GM23338 (cell line): ENCODE measurements at regions not wholly inside any gene's neighbourhood (a gene's known extent, or its start where the extent isn't known, plus 50 kb on each side); places are given as distances from the start of the nearest gene placed in this dataset.

Experiments
- ATAC-seq: fragments of 200-7000 bp; cut with Tn5 transposase; 3 replicates; pipeline ENCODE4 v1.9.1; 2020
- DNase-seq: peaks from one replicate; pipeline ENCODE4 v3.0.0-alpha.2; 2015; ENCODE audit warnings: low spot score
- H2AFZ ChIP-seq: fragments of 200-600 bp; sonication (generic); 2 replicates; pipeline ENCODE4 v1.8.0; 2016; ENCODE audit warnings: antibody characterized with exemption, mild to moderate bottlenecking, moderate library complexity
- H3F3A ChIP-seq: fragments of 200-600 bp; sonication (generic); replicated peaks from 2 replicates; pipeline ENCODE4 v1.8.0; 2017; ENCODE audit warnings: antibody characterized with exemption, mixed run types, low read depth
- H3K27ac ChIP-seq: fragments of 200-600 bp; sonication (generic); 2 replicates; pipeline ENCODE4 v1.6.1; 2016; ENCODE audit warnings: low read depth
- H3K27me3 ChIP-seq: fragments of 200-600 bp; sonication (generic); 2 replicates; pipeline ENCODE4 v1.8.0; 2016; ENCODE audit warnings: mild to moderate bottlenecking, mixed run types, moderate library complexity; ENCODE audit not compliant: insufficient read depth
- H3K36me3 ChIP-seq: fragments of 200-600 bp; sonication (generic); 2 replicates; pipeline ENCODE4 v1.8.0; 2016; ENCODE audit warnings: mild to moderate bottlenecking; ENCODE audit not compliant: insufficient read depth
- H3K4me1 ChIP-seq: fragments of 200-600 bp; sonication (generic); 2 replicates; pipeline ENCODE4 v1.8.0; 2016; ENCODE audit warnings: mild to moderate bottlenecking, moderate library complexity; ENCODE audit not compliant: insufficient read depth
- H3K4me2 ChIP-seq: fragments of 200-600 bp; sonication (generic); 2 replicates; pipeline ENCODE4 v1.7.1; 2017; ENCODE audit warnings: mixed run types
- H3K4me3 ChIP-seq: fragments of 200-600 bp; sonication (generic); 2 replicates; pipeline ENCODE4 v1.6.1; 2016; ENCODE audit warnings: mixed run types
- H3K79me2 ChIP-seq: fragments of 200-600 bp; sonication (generic); replicated peaks from 2 replicates; pipeline ENCODE4 v1.8.0; 2017; ENCODE audit warnings: mild to moderate bottlenecking; ENCODE audit not compliant: insufficient read depth
- H3K9me2 ChIP-seq: fragments of 200-600 bp; sonication (generic); 2 replicates; pipeline ENCODE4 v1.8.0; 2017; ENCODE audit not compliant: insufficient read depth
- H4K20me1 ChIP-seq: fragments of 200-600 bp; sonication (generic); replicated peaks from 2 replicates; pipeline ENCODE4 v1.8.0; 2017; ENCODE audit warnings: mild to moderate bottlenecking; ENCODE audit not compliant: insufficient read depth
- H3K27ac Mint-ChIP-seq: 2 replicates; pipeline ENCODE4 v1.8.0; 2020; ENCODE audit warnings: inconsistent platforms, mild to moderate bottlenecking, moderate library complexity, mixed read lengths
- H3K27me3 Mint-ChIP-seq: 3 replicates; pipeline ENCODE4 v1.8.0; 2022; ENCODE audit warnings: low read depth, mild to moderate bottlenecking, moderate library complexity, mixed read lengths, inconsistent platforms; ENCODE audit not compliant: insufficient read depth, poor library complexity
- H3K36me3 Mint-ChIP-seq: 3 replicates; pipeline ENCODE4 v1.8.0; 2021; ENCODE audit warnings: low read depth, mild to moderate bottlenecking, inconsistent platforms, moderate library complexity, mixed read lengths
- H3K4me1 Mint-ChIP-seq: 3 replicates; pipeline ENCODE4 v1.8.0; 2020; ENCODE audit warnings: mild to moderate bottlenecking, inconsistent platforms, mixed read lengths
- H3K4me3 Mint-ChIP-seq: 3 replicates; pipeline ENCODE4 v1.8.0; 2021; ENCODE audit warnings: moderate library complexity, mild to moderate bottlenecking, inconsistent platforms, mixed read lengths
- H3K9me3 Mint-ChIP-seq: 3 replicates; pipeline ENCODE4 v1.8.0; 2020; ENCODE audit warnings: moderate library complexity, mild to moderate bottlenecking, inconsistent platforms, mixed read lengths
- CREB1 ChIP-seq: fragments of 250-450 bp; sonication (Bioruptor Pico); IDR thresholded peaks from 2 replicates; pipeline ENCODE4 v1.5.0; 2020; ENCODE audit warnings: low read depth, mild to moderate bottlenecking, moderate library complexity
- EZH2 ChIP-seq: fragments of 200-600 bp; sonication (generic); IDR thresholded peaks from one replicate; pipeline ENCODE4 v1.8.0; 2017; ENCODE audit warnings: antibody characterized with exemption, mild to moderate bottlenecking, low read depth; ENCODE audit not compliant: unreplicated experiment
- EZH2phosphoT487 ChIP-seq: fragments of 200-600 bp; sonication (generic); IDR thresholded peaks from one replicate; pipeline ENCODE4 v1.8.1; 2018; ENCODE audit warnings: antibody characterized with exemption; ENCODE audit not compliant: unreplicated experiment
- JUNB ChIP-seq: IDR thresholded peaks from one replicate; pipeline ENCODE4 v1.6.1; 2016; ENCODE audit warnings: antibody characterized with exemption; ENCODE audit not compliant: unreplicated experiment
- NANOG ChIP-seq: IDR thresholded peaks from 2 replicates; pipeline ENCODE4 v1.6.1; 2016; ENCODE audit warnings: antibody characterized with exemption, borderline replicate concordance
- POLR2AphosphoS5 ChIP-seq: IDR thresholded peaks from 2 replicates; pipeline ENCODE4 v1.6.1; 2016; ENCODE audit warnings: antibody characterized with exemption, low read depth
- REST ChIP-seq: IDR thresholded peaks from one replicate; pipeline ENCODE4 v1.6.1; 2018; ENCODE audit warnings: antibody characterized with exemption; ENCODE audit not compliant: unreplicated experiment
- STAT1 ChIP-seq: IDR thresholded peaks from one replicate; pipeline ENCODE4 v1.6.1; 2016; ENCODE audit warnings: antibody characterized with exemption; ENCODE audit not compliant: unreplicated experiment
- ZNF114 ChIP-seq: fragments of 250-450 bp; sonication (Bioruptor Pico); IDR thresholded peaks from 2 replicates; pipeline ENCODE4 v1.5.0; 2020; ENCODE audit warnings: mild to moderate bottlenecking, moderate library complexity
- ZNF331 ChIP-seq: fragments of 250-450 bp; sonication (Bioruptor Pico); IDR thresholded peaks from 2 replicates; pipeline ENCODE4 v1.5.0; 2020; ENCODE audit warnings: low read depth, mild to moderate bottlenecking, moderate library complexity
- TF ChIP-seq, protein P1 (sequence below), 2 experiments: fragments of 200-600 bp in 1 of 2; sonication (generic) in 1 of 2; conservative IDR thresholded peaks; 2 replicates each; pipeline versions ENCODE4 v1.5.1 to v1.6.1; 2016 to 2017; ENCODE audit warnings: antibody characterized with exemption in 2 of 2, low read depth in 2 of 2, mild to moderate bottlenecking in 2 of 2, moderate library complexity in 1 of 2
- TF ChIP-seq, protein P2 (sequence below): fragments of 250-450 bp; sonication (Bioruptor Pico); IDR thresholded peaks from 2 replicates; pipeline ENCODE4 v1.5.0; 2020; ENCODE audit warnings: mild to moderate bottlenecking, moderate library complexity
- TF ChIP-seq, protein P3 (sequence below): IDR thresholded peaks from 2 replicates; pipeline ENCODE4 v1.6.1; 2016; ENCODE audit warnings: antibody characterized with exemption

DNA sequence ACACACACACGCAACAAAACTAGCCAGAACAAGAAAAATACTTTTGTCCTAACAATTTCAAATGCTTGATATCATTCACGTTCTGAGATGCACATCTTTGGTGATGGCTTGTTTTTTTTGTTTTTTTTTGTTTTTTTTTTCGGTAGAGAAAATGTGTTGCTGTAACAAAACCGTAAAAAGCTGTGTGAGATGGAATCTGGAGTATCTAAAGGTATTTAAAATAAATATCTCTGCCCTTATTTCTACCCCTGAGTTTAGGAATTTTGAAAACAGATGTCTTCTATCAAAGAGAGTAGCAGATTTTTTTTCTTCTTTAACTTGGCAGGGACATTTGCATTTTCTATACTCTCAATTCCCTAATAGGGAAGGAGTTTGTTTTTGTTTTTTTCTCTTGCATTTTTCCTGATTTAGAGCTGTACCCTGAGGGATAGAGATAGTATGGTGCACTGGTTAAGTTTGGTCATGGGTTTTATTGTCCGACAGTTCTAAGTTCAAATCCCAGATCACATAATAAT lies 446.6 kb downstream of the KLF5 start:
- no peaks in the 10 kb centered on the region for H3K27me3 ChIP-seq
- ATAC-seq (no peak), DNase-seq (no peak)
- Mint-ChIP-seq H3K4me3 (no peak overlapping the region), H3K27me3 (no peaks in the 10 kb centered on the region), H3K36me3 (no peaks in the 10 kb centered on the region), H3K4me1 (no peaks in the 10 kb centered on the region), H3K27ac (no peak overlapping the region), H3K9me3 (no peaks in the 10 kb centered on the region)
- H3K36me3 ChIP-seq, result no peaks in the 10 kb centered on the region
- H3K27ac ChIP-seq, result no peak overlapping the region
- no peak overlapping the region for H3K4me3 ChIP-seq
- no peak overlapping the region for H3K4me2 ChIP-seq
- no peaks in the 10 kb centered on the region for H3F3A ChIP-seq
- no peaks in the 10 kb centered on the region for H3K79me2 ChIP-seq
- H2AFZ ChIP-seq, result no peak overlapping the region
- no peaks in the 10 kb centered on the region for H3K9me2 ChIP-seq
- TF ChIP-seq JUNB (no peak), NANOG (no peak), CREB1 (CRISPR knock-in tag) (no peak), REST (no peak), EZH2 (no peak), ZNF114 (no peak), ZNF331 (CRISPR knock-in tag) (no peak), EZH2phosphoT487 (no peak), STAT1 (no peak), POLR2AphosphoS5 (no peak)
- TF ChIP-seq, protein P1, sequence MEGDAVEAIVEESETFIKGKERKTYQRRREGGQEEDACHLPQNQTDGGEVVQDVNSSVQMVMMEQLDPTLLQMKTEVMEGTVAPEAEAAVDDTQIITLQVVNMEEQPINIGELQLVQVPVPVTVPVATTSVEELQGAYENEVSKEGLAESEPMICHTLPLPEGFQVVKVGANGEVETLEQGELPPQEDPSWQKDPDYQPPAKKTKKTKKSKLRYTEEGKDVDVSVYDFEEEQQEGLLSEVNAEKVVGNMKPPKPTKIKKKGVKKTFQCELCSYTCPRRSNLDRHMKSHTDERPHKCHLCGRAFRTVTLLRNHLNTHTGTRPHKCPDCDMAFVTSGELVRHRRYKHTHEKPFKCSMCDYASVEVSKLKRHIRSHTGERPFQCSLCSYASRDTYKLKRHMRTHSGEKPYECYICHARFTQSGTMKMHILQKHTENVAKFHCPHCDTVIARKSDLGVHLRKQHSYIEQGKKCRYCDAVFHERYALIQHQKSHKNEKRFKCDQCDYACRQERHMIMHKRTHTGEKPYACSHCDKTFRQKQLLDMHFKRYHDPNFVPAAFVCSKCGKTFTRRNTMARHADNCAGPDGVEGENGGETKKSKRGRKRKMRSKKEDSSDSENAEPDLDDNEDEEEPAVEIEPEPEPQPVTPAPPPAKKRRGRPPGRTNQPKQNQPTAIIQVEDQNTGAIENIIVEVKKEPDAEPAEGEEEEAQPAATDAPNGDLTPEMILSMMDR (conservative IDR thresholded peaks at IDR 0.05; ENCODE audit: low read depth in 2 of 2), result no peak
- TF ChIP-seq, protein P2, sequence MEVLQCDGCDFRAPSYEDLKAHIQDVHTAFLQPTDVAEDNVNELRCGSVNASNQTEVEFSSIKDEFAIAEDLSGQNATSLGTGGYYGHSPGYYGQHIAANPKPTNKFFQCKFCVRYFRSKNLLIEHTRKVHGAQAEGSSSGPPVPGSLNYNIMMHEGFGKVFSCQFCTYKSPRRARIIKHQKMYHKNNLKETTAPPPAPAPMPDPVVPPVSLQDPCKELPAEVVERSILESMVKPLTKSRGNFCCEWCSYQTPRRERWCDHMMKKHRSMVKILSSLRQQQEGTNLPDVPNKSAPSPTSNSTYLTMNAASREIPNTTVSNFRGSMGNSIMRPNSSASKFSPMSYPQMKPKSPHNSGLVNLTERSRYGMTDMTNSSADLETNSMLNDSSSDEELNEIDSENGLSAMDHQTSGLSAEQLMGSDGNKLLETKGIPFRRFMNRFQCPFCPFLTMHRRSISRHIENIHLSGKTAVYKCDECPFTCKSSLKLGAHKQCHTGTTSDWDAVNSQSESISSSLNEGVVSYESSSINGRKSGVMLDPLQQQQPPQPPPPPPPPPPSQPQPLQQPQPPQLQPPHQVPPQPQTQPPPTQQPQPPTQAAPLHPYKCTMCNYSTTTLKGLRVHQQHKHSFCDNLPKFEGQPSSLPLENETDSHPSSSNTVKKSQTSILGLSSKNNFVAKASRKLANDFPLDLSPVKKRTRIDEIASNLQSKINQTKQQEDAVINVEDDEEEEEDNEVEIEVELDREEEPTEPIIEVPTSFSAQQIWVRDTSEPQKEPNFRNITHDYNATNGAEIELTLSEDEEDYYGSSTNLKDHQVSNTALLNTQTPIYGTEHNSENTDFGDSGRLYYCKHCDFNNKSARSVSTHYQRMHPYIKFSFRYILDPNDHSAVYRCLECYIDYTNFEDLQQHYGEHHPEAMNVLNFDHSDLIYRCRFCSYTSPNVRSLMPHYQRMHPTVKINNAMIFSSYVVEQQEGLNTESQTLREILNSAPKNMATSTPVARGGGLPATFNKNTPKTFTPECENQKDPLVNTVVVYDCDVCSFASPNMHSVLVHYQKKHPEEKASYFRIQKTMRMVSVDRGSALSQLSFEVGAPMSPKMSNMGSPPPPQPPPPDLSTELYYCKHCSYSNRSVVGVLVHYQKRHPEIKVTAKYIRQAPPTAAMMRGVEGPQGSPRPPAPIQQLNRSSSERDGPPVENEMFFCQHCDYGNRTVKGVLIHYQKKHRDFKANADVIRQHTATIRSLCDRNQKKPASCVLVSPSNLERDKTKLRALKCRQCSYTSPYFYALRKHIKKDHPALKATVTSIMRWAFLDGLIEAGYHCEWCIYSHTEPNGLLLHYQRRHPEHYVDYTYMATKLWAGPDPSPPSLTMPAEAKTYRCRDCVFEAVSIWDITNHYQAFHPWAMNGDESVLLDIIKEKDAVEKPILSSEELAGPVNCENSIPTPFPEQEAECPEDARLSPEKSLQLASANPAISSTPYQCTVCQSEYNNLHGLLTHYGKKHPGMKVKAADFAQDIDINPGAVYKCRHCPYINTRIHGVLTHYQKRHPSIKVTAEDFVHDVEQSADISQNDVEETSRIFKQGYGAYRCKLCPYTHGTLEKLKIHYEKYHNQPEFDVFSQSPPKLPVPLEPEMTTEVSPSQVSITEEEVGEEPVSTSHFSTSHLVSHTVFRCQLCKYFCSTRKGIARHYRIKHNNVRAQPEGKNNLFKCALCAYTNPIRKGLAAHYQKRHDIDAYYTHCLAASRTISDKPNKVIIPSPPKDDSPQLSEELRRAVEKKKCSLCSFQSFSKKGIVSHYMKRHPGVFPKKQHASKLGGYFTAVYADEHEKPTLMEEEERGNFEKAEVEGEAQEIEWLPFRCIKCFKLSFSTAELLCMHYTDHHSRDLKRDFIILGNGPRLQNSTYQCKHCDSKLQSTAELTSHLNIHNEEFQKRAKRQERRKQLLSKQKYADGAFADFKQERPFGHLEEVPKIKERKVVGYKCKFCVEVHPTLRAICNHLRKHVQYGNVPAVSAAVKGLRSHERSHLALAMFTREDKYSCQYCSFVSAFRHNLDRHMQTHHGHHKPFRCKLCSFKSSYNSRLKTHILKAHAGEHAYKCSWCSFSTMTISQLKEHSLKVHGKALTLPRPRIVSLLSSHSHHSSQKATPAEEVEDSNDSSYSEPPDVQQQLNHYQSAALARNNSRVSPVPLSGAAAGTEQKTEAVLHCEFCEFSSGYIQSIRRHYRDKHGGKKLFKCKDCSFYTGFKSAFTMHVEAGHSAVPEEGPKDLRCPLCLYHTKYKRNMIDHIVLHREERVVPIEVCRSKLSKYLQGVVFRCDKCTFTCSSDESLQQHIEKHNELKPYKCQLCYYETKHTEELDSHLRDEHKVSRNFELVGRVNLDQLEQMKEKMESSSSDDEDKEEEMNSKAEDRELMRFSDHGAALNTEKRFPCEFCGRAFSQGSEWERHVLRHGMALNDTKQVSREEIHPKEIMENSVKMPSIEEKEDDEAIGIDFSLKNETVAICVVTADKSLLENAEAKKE (CRISPR knock-in tag), result no peak
- TF ChIP-seq, protein P3, sequence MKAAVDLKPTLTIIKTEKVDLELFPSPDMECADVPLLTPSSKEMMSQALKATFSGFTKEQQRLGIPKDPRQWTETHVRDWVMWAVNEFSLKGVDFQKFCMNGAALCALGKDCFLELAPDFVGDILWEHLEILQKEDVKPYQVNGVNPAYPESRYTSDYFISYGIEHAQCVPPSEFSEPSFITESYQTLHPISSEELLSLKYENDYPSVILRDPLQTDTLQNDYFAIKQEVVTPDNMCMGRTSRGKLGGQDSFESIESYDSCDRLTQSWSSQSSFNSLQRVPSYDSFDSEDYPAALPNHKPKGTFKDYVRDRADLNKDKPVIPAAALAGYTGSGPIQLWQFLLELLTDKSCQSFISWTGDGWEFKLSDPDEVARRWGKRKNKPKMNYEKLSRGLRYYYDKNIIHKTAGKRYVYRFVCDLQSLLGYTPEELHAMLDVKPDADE, result no peak
- no peaks in the 10 kb centered on the region for H3K4me1 ChIP-seq
- no peaks in the 10 kb centered on the region for H4K20me1 ChIP-seq
